IPS-NIHi7 (cell line): ENCODE measurements at regions not wholly inside any gene's neighbourhood (a gene's known extent, or its start where the extent isn't known, plus 50 kb on each side); places are given as distances from the start of the nearest gene placed in this dataset.
"Not testable (repeated sequence)": the region's sequence is repeated elsewhere in the genome, so short reads cannot be mapped to it uniquely, and the experiment has no call there.

ENCODE experiments used
- DNase-seq: peaks from one replicate; pipeline ENCODE4 v3.0.0; 2012; ENCODE audit warnings: mixed read lengths; ENCODE audit errors: extremely low spot score

- DNase-seq = no peak
Observed at GRCh38 chr14:83291714-83292113, 1758.1 kb upstream of the SEL1L start.

- DNase-seq = no peak
Observed at GRCh38 chr14:83294941-83295340, 1761.3 kb upstream of the SEL1L start.

- DNase-seq = no peak
Observed at GRCh38 chr14:83297361-83297760, 1763.7 kb upstream of the SEL1L start.

- DNase-seq = not testable (repeated sequence)
Observed at GRCh38 chr14:83298016-83298415, 1764.4 kb upstream of the SEL1L start.

- DNase-seq = no peak
Observed at GRCh38 chr14:83300476-83301064, 1766.9 kb upstream of the SEL1L start.

- DNase-seq = no peak
Observed at GRCh38 chr14:83301791-83302190, 1768.1 kb upstream of the SEL1L start.

GRCh38 chr14:83309211-83309610 is 1775.6 kb upstream of the SEL1L start:
- DNase-seq = no peak

- no peak for DNase-seq
Observed at GRCh38 chr14:83309833-83310232, 1776.2 kb upstream of the SEL1L start.

- no peak for DNase-seq
Observed at GRCh38 chr14:83312511-83312910, 1778.9 kb upstream of the SEL1L start.

GRCh38 chr14:83314764-83315163 is 1781.1 kb upstream of the SEL1L start:
- DNase-seq = no peak

GRCh38 chr14:83316356-83316755 is 1782.7 kb upstream of the SEL1L start:
- DNase-seq = no peak

- no peak for DNase-seq
Observed at GRCh38 chr14:83320837-83321236, 1787.2 kb upstream of the SEL1L start.

GRCh38 chr14:83331513-83331912 is 1797.9 kb upstream of the SEL1L start:
- DNase-seq = no peak

- no peak for DNase-seq
Observed at GRCh38 chr14:83342590-83342989, 1808.9 kb upstream of the SEL1L start.

- DNase-seq = no peak
Observed at GRCh38 chr14:83347874-83348273, 1814.2 kb upstream of the SEL1L start.

GRCh38 chr14:83355609-83356008 is 1822.0 kb upstream of the SEL1L start:
- DNase-seq = no peak

GRCh38 chr14:83356080-83356479 is 1822.4 kb upstream of the SEL1L start:
- DNase-seq = no peak

GRCh38 chr14:83372271-83372670 is 1838.6 kb upstream of the SEL1L start:
- no peak for DNase-seq

- no peak for DNase-seq
Observed at GRCh38 chr14:83379436-83379835, 1845.8 kb upstream of the SEL1L start.

GRCh38 chr14:83384253-83384652 is 1850.6 kb upstream of the SEL1L start:
- DNase-seq = no peak

GRCh38 chr14:83395321-83395720 is 1861.7 kb upstream of the SEL1L start:
- DNase-seq = no peak

GRCh38 chr14:83416476-83416875 is 1882.8 kb upstream of the SEL1L start:
- no peak for DNase-seq

- DNase-seq = no peak
Observed at GRCh38 chr14:83419420-83419819, 1885.8 kb upstream of the SEL1L start.

GRCh38 chr14:83421711-83422110 is 1888.1 kb upstream of the SEL1L start:
- no peak for DNase-seq
